H54 (cell line): ENCODE measurements at regions not wholly inside any gene's neighbourhood (a gene's known extent, or its start where the extent isn't known, plus 50 kb on each side); places are given as distances from the start of the nearest gene placed in this dataset.

Source experiments
- DNase-seq: peaks from one replicate; pipeline ENCODE4 v3.0.0; 2011; ENCODE audit warnings: low spot score, mixed read lengths; ENCODE audit not compliant: insufficient read length
- FAIRE-seq: peaks from 3 replicates; lab custom pipeline; 2011; peaks lifted over from hg19 to GRCh38; lab: Jason Lieb, UNC
- POLR2A ChIP-seq: IDR thresholded peaks from 2 replicates; pipeline ENCODE4 v1.6.1; 2011; ENCODE audit warnings: low read depth, mild to moderate bottlenecking, low read length

- FAIRE-seq, result no peak
- no peak for TF ChIP-seq POLR2A
- DNase-seq, result no peak
Measured at GRCh38 chr2:35347561-35347960, 1008.0 kb upstream of the CRIM1 start.

GRCh38 chr2:35343135-35343534 is 1012.4 kb upstream of the CRIM1 start:
- TF ChIP-seq POLR2A, result no peak
- no peak for FAIRE-seq
- no peak for DNase-seq

- no peak for TF ChIP-seq POLR2A
- DNase-seq, result no peak
- no peak for FAIRE-seq
Measured at GRCh38 chr2:35339211-35339610, 1016.4 kb upstream of the CRIM1 start.

GRCh38 chr2:35337922-35338321 is 1017.7 kb upstream of the CRIM1 start:
- TF ChIP-seq POLR2A, result no peak
- DNase-seq (no peak), FAIRE-seq (no peak)

GRCh38 chr2:35314049-35314448 is 1041.5 kb upstream of the CRIM1 start:
- DNase-seq, result no peak
- TF ChIP-seq POLR2A, result no peak
- no peak for FAIRE-seq

DNA sequence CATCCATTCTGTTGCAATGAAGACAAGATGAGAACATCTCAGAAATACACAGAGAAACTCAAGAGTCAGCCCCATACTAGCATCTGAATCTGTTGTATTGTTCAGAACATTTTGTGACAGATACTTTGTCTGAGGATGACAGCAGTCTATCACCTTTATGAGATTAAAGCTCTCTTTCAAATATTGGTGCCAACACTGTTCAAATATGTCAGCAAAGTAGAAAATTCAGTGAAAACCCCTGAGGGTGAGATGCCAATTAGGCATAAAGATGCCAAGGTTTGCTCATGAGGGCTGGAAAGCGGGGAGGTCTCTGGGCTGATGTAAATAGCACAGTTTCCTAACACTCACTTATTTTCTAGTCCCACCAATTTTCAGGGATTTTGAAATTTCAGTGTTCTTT is 1054.2 kb upstream of the CRIM1 start:
- no peak for DNase-seq
- FAIRE-seq, result no peak
- no peak for TF ChIP-seq POLR2A

DNA sequence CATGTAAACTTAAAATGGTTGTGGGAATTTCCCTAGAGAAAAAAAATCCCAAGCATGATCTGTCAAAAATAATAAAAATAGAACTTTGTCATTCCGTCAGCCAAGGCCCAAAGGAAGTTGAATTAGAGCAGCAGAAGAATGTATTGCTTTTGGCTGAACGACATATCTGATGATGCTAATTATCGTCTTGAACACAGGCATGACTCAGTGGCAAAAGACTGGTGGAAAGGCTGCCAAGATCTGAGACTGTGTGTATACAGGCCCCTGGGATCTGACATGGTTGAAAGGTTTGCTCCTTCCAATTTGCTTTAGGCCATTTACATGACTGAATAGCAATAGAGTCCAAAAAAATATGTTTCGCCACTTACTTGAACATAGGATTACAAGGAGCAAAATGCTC is 1057.1 kb upstream of the CRIM1 start:
- TF ChIP-seq POLR2A, result no peak
- no peak for FAIRE-seq
- no peak for DNase-seq

DNA sequence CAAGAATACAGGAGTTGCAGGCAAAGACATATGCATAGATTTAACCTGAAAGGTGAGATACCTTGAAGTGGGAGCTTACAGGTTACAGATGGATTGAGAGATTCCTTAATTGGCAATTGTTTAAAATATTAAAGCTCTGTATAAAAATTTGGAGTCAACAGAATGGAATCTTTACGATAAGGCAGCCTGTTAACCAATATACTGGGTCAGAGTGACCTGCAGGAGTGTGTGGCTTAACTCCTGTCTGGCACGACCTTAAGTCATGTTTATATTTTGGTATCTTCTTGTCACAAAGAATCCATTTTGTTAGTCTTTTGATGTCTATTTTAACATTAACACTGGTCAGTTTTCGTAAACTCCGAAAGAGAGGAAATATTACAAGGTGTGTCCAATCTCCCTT is 1058.2 kb upstream of the CRIM1 start:
- no peak for DNase-seq
- FAIRE-seq, result no peak
- no peak for TF ChIP-seq POLR2A

DNA sequence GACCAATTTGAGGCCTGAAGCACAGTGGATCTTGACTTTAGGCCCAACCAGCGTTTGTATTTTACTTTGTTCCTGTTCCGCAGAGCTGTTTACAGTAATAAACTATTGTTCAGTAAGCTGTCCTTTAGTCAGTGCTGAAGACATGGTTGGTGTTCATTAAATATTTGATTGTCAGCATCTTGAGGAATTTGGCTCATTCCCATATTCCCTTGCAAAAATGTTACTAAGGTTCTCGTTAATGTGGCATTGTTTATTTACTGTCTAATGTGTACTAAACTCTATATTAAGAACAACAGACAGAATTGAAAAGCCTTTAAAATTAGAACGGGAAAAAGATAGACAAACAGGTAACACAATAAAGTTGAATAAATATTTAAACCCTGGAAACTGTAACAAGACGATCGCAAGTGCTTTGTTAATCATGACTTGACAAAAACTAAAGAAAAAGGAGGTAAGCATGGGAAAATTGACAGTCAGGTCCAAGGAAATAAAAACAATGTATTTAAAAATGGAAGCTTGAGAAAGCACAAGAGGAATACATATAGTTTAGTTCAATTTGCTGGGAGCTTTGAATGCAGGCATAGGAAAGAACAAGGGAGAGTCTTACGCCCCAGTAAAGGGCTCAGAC is 1060.8 kb upstream of the CRIM1 start:
- TF ChIP-seq POLR2A, result no peak
- DNase-seq (no peak), FAIRE-seq (no peak)

GRCh38 chr2:35293261-35293660 is 1062.3 kb upstream of the CRIM1 start:
- FAIRE-seq (no peak), DNase-seq (no peak)
- no peak for TF ChIP-seq POLR2A

DNA sequence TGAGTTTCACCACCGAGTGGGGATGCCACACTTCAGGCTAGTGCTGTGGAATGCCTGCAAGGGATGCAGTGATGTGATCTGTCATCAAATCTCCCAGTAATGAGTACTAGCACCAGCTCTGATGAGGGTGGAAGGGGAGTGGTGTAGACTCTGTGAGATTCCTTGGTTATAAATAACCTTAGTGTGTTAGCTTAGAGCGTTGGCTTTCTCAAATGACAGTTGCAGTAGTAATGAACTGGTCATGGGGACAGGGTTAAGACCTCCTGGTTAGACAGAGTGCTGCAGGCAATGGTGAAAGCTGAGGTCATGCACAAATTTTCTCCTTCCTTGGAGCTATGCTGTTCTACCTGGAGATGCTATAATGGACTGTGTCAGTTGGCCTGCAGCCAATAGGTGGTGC is 1063.4 kb upstream of the CRIM1 start:
- TF ChIP-seq POLR2A, result no peak
- FAIRE-seq (no peak), DNase-seq (no peak)

DNA sequence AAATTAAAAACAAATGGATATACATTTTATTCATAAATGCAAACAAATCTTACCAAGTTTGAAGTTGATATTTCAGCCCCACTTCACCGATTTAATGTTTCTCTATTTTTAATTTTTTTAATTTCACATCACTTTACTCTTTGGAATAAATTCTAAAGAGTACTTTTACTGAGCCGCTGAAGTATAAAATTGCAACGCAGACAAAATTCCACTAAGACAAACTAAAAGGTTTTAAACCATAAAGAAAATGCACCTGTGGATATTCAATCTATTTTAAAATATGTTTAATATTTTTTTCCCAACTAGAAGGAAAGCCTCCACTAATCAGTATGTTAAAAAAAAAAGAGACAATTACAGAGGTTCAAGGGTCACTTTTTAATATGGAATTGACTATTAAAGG is 1073.9 kb upstream of the CRIM1 start:
- DNase-seq (no peak), FAIRE-seq (no peak)
- no peak for TF ChIP-seq POLR2A

DNA sequence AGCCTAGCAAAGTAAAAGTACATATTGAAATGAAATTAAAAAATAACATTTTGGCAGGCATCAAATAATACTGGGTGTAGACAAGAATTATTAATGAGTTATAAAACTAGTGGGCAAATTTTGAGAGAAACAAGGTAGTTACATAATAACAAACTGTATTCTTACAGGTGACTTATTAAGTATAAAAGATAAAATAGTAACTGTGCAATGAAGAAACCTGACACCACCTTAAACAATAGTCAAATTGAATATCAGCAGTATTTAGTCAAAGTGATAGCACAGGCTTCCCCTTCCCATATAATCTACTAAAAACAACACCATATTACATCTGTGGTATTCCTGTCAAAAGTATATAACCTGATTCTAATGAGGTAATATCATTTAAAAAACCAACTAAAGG is 1099.8 kb upstream of the CRIM1 start:
- DNase-seq (no peak), FAIRE-seq (no peak)
- TF ChIP-seq POLR2A, result no peak

DNA sequence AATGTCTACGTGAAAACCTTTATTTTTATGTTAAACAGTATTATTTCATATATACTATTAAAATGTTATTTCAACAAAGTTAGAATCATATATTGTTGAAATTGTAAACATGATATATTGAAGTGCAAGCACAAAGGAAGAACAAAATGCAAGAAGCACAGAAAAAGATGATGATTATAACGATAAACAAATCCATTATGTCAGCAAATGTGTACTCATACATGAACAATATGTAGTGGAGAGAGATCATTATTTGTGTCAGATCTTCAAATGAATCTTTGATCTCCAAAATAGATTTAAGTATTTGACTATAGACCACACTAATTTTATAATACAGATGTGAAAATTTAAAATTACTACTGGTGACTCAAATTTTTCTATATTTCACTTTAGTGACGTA is 1104.4 kb upstream of the CRIM1 start:
- TF ChIP-seq POLR2A, result no peak
- no peak for DNase-seq
- FAIRE-seq, result no peak

- FAIRE-seq (no peak), DNase-seq (no peak)
- no peak for TF ChIP-seq POLR2A
Measured at GRCh38 chr2:35246702-35247101, 1108.9 kb upstream of the CRIM1 start.

- no peak for TF ChIP-seq POLR2A
- DNase-seq, result no peak
- FAIRE-seq, result no peak
Measured at GRCh38 chr2:35228584-35228983, 1127.0 kb upstream of the CRIM1 start.
